GM21526 (cell line): ENCODE measurements at regions not wholly inside any gene's neighbourhood (a gene's known extent, or its start where the extent isn't known, plus 50 kb on each side); places are given as distances from the start of the nearest gene placed in this dataset.
"Not testable (repeated sequence)": the region's sequence is repeated elsewhere in the genome, so short reads cannot be mapped to it uniquely, and the experiment has no call there.

Experiments
- ATAC-seq: cut with Tn5 transposase; IDR thresholded peaks from one replicate; pipeline ENCODE4 v1.9.1; 2021; ENCODE audit warnings: moderate library complexity; ENCODE audit not compliant: unreplicated experiment, low FRiP score

DNA sequence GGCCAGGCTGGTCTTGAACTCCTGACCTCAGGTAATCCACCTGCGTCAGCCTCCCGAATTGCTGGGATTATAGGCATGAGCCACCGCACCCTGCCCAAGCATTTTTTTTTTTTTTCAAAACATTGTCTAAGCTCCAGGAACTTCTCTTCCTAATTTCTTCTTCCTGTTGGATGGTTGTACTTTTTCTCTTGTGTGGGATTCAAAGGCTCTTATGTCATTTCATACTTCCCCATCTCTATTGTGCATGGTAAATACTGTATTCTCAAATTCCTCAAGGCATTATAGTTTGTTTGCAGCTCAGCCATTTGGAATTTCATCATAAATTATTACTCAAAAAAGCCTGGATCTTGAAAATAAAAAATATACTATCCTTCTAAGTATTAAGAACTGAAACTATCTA, 199.1 kb upstream of the GADL1 start:
- no peak for ATAC-seq

DNA sequence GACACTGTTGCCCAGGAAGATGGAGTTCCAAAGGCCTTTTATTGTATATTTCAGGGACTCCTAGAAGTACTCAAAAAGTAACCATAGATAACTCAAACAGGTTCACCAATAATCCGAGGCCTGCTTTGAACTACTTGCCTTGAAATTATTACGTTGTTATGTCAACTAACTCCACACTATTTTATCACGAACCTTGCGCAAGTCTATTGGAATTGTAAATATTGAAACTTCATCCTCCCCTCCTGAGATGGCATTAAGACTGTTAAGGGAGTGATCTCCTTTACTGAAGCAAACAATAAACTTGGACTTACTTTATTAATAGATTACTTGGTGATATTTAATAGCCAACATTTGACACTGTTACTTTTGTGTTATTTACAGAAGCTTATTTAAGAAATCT, 199.6 kb upstream of the GADL1 start:
- ATAC-seq = no peak

DNA sequence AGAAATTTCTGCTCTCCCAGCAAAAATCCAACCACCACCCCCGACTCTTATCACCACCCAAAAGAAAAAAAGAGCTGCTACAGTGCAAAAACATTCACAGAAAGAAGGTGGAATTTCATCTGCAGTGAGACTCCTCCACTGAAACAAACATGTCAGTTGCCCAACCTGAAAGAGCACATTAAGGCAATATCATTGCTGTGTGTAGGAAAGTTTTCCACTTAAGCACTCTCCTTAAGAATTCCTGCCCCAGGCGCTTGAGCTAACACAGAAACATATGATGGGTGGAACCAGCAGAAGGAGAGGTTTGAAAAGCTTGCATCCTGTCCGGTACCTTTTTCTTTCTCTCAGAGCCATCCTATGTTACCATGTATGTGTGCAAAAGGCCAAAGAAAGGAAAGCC, 200.8 kb upstream of the GADL1 start:
- no peak for ATAC-seq

DNA sequence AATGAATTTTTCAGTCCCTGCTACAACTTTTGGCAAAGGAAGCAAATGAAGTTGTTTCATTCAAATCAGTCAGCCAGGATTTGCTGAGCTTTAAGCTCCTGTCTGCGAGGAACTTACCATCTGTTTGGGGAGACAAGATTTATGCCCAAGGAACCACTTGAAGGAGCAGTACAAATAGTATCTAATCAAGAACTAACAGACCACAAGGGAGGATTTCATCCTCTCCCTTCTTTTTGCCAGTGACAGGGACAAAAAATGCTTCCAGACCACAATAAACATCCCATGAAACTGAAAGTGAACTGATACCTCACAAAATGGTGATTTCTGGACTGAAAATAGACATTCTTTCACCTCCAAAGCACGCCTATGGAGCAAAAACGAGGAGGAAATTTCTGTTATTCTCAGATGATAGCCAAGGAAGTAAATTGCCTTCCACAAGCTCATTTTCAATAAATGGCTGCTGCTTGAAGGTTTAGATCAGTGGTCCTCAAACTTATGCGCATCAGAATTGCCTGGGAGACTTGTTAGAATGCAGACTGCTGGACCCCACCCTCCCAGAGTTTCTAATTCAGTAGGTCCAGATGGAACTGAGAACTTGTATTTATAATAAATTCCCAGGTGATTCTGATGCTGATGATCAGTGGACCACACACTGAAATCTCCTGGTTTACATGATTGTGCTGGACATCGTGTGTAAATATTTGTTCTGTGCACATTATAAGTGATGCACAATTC, 202.4 kb upstream of the GADL1 start:
- ATAC-seq = no peak

DNA sequence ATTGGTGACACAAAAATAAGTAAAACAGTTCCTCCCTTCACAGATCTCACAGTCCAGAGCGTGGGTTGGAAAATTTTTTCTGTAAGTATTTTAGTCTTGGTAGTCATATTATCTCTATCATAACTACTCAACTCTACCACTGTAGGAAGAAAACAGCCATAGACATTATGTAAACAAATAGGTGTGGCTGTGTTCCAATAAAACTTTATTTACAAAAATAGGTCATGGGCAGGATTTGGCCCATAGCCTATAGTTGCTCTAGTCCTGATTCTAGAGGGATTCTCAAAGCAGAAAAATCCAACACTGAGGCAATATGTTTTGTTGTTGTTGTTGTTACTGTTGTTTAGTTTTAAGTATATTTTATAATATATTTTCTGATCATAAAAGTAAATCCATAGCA, 206.1 kb upstream of the GADL1 start:
- ATAC-seq = no peak

DNA sequence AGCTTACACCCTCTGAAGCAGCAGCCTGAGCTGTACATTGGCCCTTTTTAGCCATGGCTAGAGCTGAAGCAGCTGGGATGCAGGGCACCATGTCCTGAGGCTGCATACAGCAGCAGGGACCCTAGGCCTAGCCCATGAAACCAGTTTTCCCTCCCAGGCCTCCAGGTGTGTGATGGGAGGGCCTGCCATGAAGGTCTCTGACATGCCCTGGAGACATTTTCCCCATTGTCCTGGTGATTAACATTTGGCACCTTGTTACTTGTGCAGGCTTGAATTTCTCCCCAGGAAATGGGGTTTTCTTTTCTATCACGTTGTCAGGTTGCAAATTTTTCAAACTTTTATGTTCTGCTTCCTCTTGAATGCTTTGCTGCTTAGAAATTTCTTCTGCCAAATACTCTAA, 206.8 kb upstream of the GADL1 start:
- not testable (repeated sequence) for ATAC-seq

DNA sequence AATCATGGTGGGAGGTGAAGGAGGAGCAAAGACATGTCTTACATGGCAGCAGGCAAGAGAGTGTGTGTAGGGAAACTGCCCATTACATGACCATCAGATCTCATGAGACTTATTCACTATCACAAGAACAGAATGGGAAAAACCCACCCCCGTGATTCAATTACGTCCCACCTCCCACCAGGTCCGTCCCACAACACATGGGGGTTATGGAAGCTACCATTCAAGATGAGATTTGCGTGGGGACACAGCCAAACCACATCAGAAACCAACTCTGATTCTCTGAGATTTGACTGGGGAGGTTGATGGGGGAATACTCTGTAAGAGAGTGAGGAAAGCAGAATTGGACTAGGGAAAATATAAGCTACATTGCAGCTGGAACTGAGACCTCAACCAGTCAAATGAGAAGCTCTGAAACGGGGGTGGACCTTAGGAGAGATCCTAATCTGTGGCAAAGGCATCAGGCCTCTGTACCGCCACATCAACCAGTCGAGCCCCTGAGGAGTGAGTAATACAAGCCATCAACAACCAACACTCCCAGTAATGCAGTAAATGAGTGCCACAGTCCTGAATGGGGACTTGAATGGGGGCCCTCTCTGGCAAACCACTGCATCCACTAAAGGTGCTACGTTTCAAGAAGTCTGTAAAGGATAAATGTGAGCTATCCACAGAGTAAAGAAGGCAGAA, 207.9 kb upstream of the GADL1 start:
- no peak for ATAC-seq

DNA sequence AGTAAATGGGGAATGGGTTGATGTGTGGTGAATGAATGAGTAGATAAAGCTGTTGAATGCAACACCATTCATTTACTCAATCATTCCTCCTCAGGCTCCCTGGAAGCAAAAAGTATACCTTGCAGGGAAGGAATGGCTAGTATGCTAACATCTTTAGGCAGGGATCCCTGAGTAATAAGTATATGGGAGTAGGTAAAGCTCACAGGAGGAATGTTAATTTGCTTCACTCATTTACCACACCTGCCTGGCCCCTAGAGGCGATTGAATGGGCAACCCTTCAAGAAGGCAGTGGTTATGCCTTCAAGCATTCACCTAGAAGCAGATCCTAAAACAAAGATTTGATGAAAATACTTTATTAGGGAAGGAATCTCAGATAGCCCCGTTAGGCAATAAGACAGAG, 208.7 kb upstream of the GADL1 start:
- ATAC-seq = no peak

DNA sequence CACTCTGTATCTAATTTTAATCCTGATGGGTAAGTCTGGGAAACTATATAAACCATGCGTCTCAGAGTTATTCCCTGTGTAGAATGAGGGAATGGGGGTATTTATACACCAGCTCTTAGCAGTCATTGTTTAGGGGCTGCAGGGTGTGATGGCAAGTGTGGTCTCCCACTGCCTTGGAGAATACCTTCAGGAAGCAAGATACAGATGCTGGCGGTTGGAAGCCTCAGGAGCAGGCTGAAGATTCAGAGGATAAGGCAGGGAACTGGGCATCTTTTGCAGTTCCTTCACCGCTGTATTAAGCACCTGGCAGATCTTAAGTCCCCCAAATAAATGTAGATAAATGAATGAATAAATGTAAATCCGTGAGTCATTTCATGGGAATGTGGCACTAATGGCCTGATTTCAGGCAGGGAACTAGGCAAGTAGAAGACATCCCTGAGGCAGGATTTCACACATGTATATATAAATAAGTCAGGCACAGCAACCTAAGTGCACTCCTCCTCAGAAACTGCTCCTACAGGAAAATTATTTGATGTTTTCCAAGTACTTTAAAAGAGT, 209.2 kb upstream of the GADL1 start:
- ATAC-seq = no peak

DNA sequence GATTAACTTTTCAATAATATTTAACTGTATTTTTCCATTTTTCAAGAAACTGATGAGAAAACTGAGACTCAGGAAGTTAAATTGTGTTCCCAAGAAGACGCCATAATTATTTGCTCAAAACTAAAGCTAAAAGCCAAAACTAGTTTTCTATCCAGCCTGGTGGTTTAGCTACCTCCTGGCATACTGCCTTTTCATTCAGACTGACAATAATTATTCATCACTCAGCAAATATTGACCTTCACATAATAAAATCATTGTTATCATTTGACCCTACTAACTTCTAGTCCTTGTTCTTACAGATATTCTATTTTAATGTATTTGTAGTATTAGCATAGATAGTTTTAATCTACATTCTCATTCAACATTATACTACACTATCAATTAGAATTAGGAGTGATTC, 210.6 kb upstream of the GADL1 start:
- no peak for ATAC-seq

DNA sequence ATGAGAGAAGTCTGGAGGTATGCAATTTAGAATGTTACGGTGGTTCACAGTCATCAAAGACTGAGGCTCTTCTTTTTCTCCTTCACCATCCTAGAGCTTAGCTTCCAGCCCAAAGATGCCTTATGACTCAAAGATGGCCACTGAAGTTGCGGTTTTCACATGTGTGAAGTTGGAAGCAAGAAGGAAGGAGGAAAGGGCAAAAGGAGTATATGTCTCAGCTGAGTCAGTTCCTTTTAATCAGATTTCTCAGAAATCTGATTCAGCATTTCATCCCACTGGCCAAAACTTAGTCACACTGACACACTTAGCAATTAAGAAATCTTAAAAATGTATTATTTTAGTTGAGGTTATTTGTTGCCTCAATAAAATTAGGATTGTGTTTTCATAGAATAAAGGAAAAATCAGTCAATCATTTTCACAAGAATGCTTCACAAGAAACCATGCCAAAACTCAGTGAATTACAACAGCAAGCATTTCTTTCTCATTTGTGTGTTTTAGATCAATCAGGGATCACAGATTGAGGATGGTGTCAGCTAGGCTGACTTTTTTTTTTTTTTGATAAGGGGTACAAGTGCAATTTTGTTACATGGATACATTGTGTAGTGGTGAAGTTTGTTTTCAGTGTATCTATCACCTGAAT, 211.1 kb upstream of the GADL1 start:
- ATAC-seq = no peak

DNA sequence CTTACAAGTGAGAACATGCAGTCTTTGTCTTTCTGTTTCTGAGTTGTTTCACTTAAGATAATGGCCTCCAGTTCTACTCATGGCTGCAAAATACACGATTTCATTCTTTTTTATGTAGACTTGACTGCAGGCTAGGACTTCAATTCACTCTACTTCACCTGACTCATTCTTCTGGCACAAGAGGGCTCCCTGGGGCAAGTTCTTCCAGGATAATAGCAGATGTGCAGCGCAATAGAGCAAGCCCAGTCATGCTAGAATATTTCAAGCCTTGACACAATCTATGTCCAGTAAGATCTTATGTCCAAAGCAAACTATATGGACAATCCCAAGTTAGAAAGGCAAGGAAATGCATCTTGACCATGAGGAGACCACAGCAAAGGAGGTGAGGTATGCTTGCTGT, 211.7 kb upstream of the GADL1 start:
- no peak for ATAC-seq

DNA sequence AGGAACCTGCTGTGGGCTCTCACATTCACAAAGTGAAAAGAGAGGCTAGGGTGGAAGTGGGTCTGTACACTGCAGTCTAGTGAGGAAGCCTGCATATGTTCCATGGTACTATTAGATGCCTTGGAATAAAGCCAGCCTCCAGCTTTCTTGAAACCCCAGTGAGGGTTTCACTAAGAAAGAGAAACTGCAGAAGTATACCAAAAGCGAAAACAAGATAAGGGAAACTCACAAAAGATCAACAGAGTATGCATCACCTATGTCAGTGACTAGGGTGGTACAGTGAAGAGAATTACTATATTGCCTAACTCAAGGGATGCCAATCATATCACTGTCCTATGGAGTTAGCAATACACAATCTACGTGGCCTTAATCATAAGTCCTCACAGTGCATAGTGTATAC, 212.5 kb upstream of the GADL1 start:
- peak; percentile 85 for ATAC-seq

DNA sequence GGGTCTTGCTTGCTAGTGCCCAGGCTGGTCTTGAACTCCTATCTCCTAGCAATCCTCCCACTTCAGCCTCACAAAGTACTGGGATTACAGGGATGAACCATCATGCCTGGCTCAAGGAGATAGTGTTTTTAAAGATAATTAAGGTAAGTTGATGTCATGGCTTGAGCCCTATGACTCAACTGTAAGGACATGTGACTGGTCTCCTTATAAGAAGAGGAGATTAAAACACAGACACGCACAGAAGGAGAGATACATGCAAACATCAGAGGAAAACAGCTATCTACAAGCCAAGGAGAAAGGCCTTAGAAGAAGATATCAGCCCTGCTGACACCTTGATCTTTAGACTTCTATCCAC, 220.4 kb upstream of the GADL1 start:
- no peak for ATAC-seq

DNA sequence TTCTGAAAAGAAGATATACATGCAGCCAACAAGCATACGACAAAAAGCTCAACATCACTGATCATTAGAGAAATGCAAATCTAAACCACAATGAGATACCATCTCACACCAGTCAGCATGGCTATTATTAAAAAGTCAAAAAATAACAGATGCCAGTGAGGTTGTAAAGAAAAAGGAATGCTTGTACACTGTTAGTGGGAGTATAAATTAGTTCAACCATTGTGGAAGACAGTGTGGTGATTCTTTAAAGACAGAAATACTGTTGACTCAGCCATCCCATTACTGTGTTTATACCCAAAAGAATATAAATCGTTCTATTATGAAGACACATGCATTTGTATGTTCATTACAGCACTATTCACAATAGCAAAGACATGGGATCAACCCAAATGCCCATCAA, 221.1 kb upstream of the GADL1 start:
- ATAC-seq = not testable (repeated sequence)

DNA sequence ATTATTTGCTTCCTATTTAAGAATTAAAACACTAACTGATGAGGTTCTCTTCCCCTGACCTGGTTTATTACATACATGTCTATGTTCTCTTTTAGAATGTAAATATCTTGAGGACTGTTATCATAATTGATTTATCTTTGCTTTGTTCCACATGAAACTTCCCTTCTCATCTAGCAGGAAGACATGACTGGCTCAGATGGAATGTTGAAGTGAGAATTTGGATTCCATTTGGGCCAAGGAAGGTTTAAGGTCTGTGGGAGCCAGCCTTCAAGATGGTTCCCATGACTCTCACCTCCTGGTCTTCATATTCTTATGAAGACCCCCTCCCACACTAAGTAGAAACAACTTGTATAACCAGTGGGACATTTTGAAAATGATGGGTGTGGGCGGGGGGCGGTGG, 222.2 kb upstream of the GADL1 start:
- ATAC-seq = no peak

DNA sequence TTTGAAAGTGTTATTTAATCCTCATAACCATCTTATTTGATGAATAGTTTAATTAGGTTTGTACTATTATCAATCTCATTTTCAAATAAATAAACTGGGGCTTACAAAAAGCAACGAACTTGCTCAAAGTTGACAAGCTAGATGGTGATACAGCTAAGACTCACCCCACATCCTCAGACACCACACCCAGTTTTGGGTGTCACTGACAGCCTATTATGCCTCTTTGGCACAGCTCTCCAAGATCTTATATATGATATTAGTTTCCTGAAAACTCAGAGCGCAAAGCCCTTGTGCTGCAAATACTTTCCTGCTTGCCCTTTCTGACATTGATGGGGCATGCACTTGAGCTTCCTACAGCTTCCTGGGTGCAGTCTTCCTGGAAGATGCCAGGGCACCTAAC, 223.4 kb upstream of the GADL1 start:
- ATAC-seq = no peak

DNA sequence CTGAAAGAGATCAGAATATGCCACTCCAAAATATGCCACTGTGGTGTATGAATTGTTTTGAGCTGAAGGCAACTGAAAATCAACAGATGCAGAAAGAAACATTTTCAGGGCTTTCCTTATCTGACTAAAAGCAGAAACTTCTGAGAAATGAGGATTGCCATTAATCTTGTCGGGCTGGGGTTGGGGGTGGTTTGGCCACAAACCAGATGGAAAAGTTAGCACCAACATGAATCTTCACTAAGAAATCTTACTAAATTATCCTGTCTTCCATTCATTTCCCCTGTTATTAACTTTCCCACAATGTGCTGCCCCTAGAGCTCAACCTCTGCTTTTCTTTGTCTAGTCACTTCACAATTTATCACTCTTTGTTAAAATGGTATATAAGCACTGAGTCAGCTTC, 229.9 kb upstream of the GADL1 start:
- no peak for ATAC-seq

DNA sequence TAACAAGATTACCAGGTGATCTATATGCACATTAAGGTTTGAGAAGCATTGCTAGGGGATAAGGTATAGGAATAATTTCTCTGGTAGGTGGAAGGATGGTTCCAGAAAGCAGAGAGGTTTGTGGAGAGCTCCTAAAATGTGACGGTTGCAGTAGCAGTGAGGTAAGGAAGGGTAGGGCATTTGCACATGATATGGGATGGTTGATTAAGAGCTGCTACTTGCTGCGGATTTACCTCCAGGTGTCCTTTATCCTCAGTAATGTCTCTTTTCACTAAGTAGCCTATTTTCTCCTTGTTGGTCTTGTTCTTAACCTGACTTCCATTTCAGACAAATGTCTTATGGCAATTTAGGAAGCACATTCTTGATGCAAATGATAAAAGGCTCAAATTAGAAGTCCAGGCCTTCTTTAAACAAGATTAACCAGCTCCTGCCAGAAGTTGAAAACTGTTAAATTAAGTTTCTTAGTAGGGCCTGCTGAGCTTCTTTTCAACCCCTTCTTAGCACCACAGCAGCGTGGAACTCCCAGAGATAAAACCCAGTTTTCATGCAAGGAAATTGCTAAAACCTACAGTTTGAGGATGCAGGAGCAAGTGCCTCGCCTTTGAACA, 231.1 kb upstream of the GADL1 start:
- no peak for ATAC-seq

DNA sequence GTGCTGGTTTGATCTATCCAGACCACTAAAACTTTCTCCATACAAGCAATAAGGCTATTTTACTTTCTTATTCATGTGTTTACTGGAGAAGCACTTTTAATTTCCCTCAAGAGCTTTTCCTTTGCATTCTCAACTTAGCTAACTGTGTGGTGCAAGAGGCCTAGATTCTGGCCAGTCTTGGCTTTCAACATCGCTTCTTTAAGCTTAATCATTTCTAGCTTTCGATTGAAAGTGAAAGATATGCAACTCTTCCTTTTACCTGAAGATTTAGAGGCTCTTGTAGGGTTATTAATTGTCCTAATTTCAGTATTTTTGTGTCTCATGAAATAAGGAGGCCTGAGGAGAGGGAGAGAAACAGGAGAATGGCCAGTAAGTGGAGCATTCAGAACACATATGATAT, 234.8 kb upstream of the GADL1 start:
- ATAC-seq = no peak

DNA sequence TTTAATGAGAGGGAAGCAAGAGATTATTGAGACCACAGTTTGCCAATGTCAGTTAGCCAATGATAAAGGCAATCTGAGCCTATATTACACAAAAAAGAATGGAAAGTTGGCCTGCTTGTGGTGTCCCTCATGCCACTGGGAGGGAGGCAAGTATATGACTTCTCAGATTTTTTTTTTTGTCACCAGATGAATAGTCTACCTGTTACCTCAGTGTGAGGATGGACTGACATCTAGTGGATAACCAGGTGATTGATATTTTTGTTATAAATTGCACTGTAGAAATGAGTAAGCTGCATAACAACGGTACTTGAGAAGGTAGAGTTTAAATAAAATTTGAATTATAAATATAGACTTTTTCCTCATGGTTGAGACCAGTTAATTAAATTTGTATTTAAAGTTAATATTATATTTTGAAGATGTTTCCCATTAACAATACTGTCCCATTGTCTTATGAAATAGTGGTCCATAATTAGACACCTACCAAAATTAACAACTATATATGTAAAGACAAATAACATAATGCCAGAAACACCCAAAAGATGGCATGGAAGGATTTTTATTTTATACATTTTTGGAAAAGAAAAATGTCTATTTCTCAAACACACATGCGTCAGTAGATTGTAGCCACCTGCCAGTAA, 237.8 kb upstream of the GADL1 start:
- ATAC-seq = peak; percentile 71
